ENCODE measurements at regions not wholly inside any gene's neighbourhood (a gene's known extent, or its start where the extent isn't known, plus 50 kb on each side); places are given as distances from the start of the nearest gene placed in this dataset.

DNA sequence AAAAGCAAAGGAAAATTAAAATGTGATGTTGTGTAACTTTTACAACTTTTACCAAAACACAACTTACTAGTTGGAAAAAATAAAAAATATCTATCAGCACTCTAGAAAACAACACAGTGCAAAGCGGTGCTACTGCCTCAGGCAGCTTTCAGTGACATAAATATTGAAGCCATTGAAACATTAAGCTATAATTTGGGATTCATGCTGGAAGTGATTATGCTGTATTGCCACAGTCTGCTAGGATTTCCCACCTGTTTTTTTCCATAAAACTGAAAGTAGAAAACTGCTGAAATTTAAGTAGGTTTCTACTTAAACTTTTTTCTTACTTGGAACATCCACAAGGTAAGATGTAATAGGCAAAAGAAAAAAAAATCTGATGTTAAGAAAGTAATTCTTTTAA is 674.4 kb downstream of the KCNT2 start:
- TF ChIP-seq, protein P1, sequence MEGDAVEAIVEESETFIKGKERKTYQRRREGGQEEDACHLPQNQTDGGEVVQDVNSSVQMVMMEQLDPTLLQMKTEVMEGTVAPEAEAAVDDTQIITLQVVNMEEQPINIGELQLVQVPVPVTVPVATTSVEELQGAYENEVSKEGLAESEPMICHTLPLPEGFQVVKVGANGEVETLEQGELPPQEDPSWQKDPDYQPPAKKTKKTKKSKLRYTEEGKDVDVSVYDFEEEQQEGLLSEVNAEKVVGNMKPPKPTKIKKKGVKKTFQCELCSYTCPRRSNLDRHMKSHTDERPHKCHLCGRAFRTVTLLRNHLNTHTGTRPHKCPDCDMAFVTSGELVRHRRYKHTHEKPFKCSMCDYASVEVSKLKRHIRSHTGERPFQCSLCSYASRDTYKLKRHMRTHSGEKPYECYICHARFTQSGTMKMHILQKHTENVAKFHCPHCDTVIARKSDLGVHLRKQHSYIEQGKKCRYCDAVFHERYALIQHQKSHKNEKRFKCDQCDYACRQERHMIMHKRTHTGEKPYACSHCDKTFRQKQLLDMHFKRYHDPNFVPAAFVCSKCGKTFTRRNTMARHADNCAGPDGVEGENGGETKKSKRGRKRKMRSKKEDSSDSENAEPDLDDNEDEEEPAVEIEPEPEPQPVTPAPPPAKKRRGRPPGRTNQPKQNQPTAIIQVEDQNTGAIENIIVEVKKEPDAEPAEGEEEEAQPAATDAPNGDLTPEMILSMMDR (IDR thresholded peaks at IDR 0.05) = no peak
- TF ChIP-seq EZH2phosphoT487 (IDR thresholded peaks at IDR 0.05) (no peak), EZH2 (IDR thresholded peaks at IDR 0.05) (no peak)

Measured in neural progenitor cell (in vitro differentiated cells).